Fibroblast of skin of left quadriceps (primary cell): ENCODE measurements at regions not wholly inside any gene's neighbourhood (a gene's known extent, or its start where the extent isn't known, plus 50 kb on each side); places are given as distances from the start of the nearest gene placed in this dataset.

Source experiments
- DNase-seq, 2 experiments: peaks; one replicate each; pipeline ENCODE4 v3.0.0-alpha.2; 2013; ENCODE audit warnings: low read depth in 2 of 2

GRCh38 chr4:54924891-54925290, 200.5 kb downstream of the KDR start:
- no peak for DNase-seq

GRCh38 chr4:54915276-54915675, 210.1 kb downstream of the KDR start:
- no peak for DNase-seq

- DNase-seq: no peak
Measured at GRCh38 chr4:54914781-54915180, 210.6 kb downstream of the KDR start.

GRCh38 chr4:54913751-54914526, 211.5 kb downstream of the KDR start:
- no peak for DNase-seq

GRCh38 chr4:54912155-54912554, 213.2 kb downstream of the KDR start:
- no peak for DNase-seq

- DNase-seq: no peak
Measured at GRCh38 chr4:54909961-54910360, 215.4 kb downstream of the KDR start.

GRCh38 chr4:54908763-54909162, 216.6 kb downstream of the KDR start:
- no peak for DNase-seq

- no peak for DNase-seq
Measured at GRCh38 chr4:54904953-54905352, 220.4 kb downstream of the KDR start.

DNA sequence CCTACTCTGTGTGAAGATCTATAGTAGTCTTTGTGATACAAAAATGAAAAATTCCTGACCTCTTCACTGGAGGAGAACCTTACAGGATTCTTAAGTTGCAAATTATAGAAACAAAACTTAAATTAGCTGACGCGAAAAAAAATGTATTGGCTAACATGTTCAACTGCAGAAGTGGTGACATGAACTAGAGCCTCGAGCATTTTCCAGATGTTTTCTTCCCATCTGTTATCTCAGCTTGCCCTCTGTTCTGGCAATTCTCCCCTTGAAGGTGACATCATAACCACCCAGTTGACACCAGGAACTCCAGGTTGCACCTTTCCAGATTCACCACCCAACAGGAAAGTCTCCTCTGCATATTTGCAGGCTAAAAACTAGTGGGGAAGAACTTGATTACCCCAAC, 222.4 kb downstream of the KDR start:
- no peak for DNase-seq

- DNase-seq: peak; percentile 25 to 34
Measured at GRCh38 chr4:54902271-54902670, 223.1 kb downstream of the KDR start.

DNA sequence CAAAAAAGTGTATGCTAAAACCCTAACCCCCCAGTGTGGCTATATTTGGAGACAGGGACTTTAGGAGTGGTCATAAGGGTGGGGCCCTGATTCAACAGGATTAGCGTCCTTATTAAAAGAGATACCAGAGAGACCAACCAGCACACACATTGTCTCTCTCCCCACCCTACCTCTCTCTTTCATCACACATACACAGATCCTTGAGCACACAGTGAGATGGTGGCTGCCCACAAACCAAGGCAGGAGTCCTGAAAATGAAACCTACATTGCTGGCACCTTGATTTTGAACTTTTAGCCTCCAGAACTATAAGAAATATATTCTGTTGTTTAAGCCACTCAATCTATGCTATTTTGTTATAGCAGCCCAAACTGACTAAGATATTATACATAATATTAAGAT, 224.2 kb downstream of the KDR start:
- DNase-seq: no peak

- DNase-seq: no peak
Measured at GRCh38 chr4:54898656-54899340, 226.6 kb downstream of the KDR start.

DNA sequence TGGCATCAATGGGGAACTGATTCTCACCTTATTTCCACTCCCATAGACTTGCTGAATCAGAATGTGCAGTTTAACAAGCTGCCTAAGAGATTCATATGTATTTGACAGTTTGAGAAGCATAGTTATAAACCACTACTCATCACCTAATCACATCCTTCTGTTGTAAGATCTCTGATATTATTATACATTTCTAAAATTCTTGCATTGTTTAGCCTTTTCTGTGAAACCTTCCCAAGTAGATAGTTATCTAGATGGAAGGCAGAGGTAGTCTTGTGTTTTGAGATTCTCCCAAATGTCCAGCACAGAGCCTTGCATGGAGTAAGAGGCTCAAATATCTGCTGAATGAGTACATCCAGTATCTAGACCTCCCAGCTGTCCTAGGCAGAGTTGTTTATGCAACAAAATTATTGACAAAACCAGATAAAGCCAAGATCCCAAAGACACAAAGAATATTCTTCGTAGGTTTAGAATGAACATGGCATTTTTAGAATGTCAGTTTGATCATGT, 227.3 kb downstream of the KDR start:
- DNase-seq: peak in 1 of 2 experiments; percentile 28

DNA sequence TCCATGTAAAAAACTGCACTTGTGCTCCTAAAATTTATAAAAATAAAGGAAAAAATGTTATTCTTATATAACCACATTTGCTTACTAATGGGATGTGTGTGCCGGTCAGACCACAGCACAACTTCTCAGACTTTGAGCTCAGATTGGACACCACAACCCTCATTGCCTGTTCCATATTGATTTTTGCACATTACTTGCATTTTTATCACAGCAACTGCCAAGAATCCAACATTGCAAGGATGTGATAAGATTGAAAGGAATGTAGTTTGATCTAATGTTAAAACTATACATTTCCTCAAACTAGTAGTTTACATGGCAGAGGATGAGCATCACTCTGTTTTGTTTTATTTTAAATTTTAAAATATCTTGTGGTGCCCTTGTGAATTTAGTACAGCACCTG, 227.8 kb downstream of the KDR start:
- DNase-seq: peak; percentile 69 to 75

- no peak for DNase-seq
Measured at GRCh38 chr4:54882616-54883015, 224.9 kb downstream of the KIT start.

DNA sequence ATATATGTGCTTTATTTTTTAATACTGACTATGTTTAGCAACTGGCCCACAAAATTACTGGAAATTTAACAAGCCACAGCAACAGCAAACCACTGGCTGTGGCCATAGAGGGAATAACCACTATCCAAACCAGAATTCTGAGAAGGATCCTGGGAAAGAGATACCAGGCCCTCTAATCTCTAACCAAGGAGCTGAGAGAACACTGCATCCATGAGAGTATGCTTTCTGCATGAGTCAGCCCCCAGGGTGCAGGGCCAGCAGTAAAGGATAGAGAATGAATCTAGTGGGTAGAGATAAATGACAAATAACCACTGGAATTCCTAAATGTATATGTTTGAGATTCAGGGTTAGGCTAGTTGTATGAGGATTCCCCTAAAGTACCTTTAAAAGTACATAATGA, 221.8 kb downstream of the KIT start:
- DNase-seq: peak; percentile 83 to 84

- no peak for DNase-seq
Measured at GRCh38 chr4:54877006-54877405, 219.2 kb downstream of the KIT start.

DNA sequence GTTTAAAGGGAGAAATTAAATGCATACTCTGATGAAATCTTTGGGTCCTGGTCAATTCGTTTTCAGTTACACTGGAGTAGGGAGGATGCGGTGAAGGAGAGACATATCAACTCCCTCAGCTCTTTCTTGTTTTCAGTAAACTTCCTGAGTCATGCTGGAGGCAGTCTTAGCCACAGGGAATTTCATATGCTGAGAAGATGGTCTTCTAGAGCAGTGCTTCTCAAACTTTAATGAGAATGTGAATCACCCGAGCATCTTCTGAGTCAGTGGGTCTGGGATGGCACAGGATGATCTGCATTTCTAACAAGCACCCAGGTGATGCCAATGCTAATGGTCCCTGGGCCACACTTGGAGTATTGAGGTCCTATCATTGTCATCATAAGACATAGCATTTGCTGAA, 214.5 kb downstream of the KIT start:
- no peak for DNase-seq

DNA sequence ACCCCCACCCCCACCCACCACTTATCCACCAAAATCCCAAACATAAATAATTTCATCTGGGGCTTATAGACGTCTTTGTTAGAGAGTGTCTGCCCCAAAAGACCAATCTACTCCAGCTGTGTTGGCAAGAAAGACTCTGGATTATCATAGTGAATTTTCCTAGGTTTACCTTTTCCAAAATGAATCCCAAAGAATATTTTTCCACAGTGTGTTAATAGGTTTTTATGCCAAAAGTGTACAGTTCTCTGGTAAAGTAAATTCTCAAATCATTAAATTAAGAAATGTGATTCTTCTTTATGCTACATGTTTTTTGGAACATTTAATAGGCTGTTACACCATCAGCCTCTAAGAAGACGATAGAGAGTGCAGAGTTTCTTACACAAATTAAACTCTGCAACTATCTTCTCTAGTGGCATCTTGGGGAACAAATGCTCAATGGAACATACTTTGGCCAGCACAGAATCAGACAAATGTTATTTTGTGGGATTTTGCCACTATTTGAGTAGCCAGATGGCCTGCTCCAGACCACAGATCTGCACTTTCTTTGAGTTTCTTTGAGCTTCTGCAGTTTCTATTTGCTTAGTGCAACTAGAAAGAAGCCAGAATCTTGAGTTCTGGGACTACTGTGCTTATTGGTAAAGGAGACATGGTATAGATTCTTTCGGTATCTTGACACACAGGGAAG, 206.0 kb downstream of the KIT start:
- no peak for DNase-seq

- DNase-seq: no peak
Measured at GRCh38 chr4:54861201-54861600, 203.4 kb downstream of the KIT start.

DNA sequence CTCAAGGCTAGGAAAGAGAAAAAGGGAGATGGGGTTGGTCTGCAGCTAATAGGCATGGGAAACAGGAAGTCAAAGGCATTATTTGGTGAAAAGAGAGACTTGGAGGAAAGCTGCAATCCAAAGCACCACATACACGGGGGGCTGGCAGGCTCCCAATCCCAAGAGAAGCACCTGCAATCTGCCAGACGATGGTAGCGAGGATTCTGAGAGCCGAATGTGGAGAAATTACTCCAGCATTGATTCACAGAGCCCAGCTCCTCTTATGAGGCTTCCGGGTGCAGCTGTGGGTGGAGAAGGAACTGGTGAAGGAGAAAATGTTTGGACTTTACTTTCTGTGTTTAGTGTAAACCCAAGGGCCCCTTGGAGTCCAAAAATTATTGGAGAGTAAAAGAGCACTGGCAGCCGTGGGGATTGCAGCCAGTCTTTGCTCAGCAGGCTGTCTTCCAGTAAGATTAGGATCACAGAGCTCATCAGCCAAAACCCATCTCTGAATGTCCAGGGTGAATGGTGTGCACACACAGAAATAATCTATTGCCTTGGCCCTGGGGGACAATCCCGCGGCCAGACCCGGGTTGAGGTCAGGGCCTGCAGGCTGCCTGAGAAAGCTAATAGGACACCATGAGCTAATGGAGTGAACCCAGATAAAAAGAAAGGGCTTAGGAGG, 197.6 kb downstream of the KIT start:
- no peak for DNase-seq

GRCh38 chr4:54852602-54853001, 194.8 kb downstream of the KIT start:
- DNase-seq: no peak
